ENCODE measurements at regions not wholly inside any gene's neighbourhood (a gene's known extent, or its start where the extent isn't known, plus 50 kb on each side); places are given as distances from the start of the nearest gene placed in this dataset.
"Not testable (repeated sequence)": the region's sequence is repeated elsewhere in the genome, so short reads cannot be mapped to it uniquely, and the experiment has no call there.

GRCh38 chr2:121818546-121818945 lies 63.1 kb downstream of the TSN start:
- DNase-seq, result no peak

GRCh38 chr2:121819846-121820245 lies 64.4 kb downstream of the TSN start:
- DNase-seq, result no peak

- no peak for DNase-seq
Observed at GRCh38 chr2:121821476-121822158, 66.2 kb downstream of the TSN start.

- no peak for DNase-seq
Observed at GRCh38 chr2:121824264-121824663, 68.8 kb downstream of the TSN start.

GRCh38 chr2:121825003-121825950 lies 69.8 kb downstream of the TSN start:
- no peak for DNase-seq

GRCh38 chr2:121826036-121826435 lies 70.6 kb downstream of the TSN start:
- DNase-seq, result no peak

GRCh38 chr2:121828281-121828731 lies 72.9 kb downstream of the TSN start:
- no peak for DNase-seq

- no peak for DNase-seq
Observed at GRCh38 chr2:121830809-121831208, 75.4 kb downstream of the TSN start.

GRCh38 chr2:121831841-121832240 lies 76.4 kb downstream of the TSN start:
- no peak for DNase-seq

- DNase-seq, result no peak
Observed at GRCh38 chr2:121832412-121833357, 77.2 kb downstream of the TSN start.

GRCh38 chr2:121833358-121833723 lies 77.9 kb downstream of the TSN start:
- no peak for DNase-seq

GRCh38 chr2:121836611-121837010 lies 81.2 kb downstream of the TSN start:
- no peak for DNase-seq

- no peak for DNase-seq
Observed at GRCh38 chr2:121837591-121837990, 82.1 kb downstream of the TSN start.

- DNase-seq, result no peak
Observed at GRCh38 chr2:121838551-121838950, 83.1 kb downstream of the TSN start.

- DNase-seq, result no peak
Observed at GRCh38 chr2:121839584-121839983, 84.1 kb downstream of the TSN start.

GRCh38 chr2:121849236-121849635 lies 93.8 kb downstream of the TSN start:
- no peak for DNase-seq

- DNase-seq, result not testable (repeated sequence)
Observed at GRCh38 chr2:121853149-121853548, 97.7 kb downstream of the TSN start.

- no peak for DNase-seq
Observed at GRCh38 chr2:121855510-121855909, 100.1 kb downstream of the TSN start.

- no peak for DNase-seq
Observed at GRCh38 chr2:121856360-121856759, 100.9 kb downstream of the TSN start.

- DNase-seq, result no peak
Observed at GRCh38 chr2:121858369-121858768, 102.9 kb downstream of the TSN start.

GRCh38 chr2:121858847-121859246 lies 103.4 kb downstream of the TSN start:
- no peak for DNase-seq

- DNase-seq, result no peak
Observed at GRCh38 chr2:121860033-121860757, 104.7 kb downstream of the TSN start.
